HUES64 (cell line): ENCODE measurements at regions not wholly inside any gene's neighbourhood (a gene's known extent, or its start where the extent isn't known, plus 50 kb on each side); places are given as distances from the start of the nearest gene placed in this dataset.

Source experiments
- H3K27ac ChIP-seq: 2 replicates; pipeline ENCODE4 v1.7.0; 2013; ENCODE audit warnings: low read depth, low read length, inconsistent platforms
- H3K27me3 ChIP-seq: 2 replicates; pipeline ENCODE4 v1.6.1; 2013; ENCODE audit warnings: mild to moderate bottlenecking, low read length; ENCODE audit not compliant: insufficient read depth
- H3K36me3 ChIP-seq: 2 replicates; pipeline ENCODE4 v1.6.1; 2013; ENCODE audit warnings: mild to moderate bottlenecking, low read length; ENCODE audit not compliant: insufficient read depth
- H3K4me1 ChIP-seq: 2 replicates; pipeline ENCODE4 v1.6.1; 2013; ENCODE audit warnings: mild to moderate bottlenecking, low read length, moderate library complexity; ENCODE audit not compliant: insufficient read depth
- H3K4me3 ChIP-seq: 2 replicates; pipeline ENCODE4 v1.5.1; 2013; ENCODE audit warnings: mild to moderate bottlenecking, low read length, moderate library complexity
- H3K9ac ChIP-seq: 2 replicates; pipeline ENCODE4 v1.6.1; 2013; ENCODE audit warnings: mild to moderate bottlenecking, low read depth, low read length
- H3K9me3 ChIP-seq: 2 replicates; pipeline ENCODE4 v1.6.1; 2013; ENCODE audit warnings: low read depth, low read length; ENCODE audit not compliant: insufficient read depth
- WGBS: fragments of 150-250, 120-280 bp; methylation state at CpG from one replicate; pipeline ENCODE4 v1.1.7; 2013; ENCODE audit warnings: missing lambda C conversion rate; 5-methylcytosine and 5-hydroxymethylcytosine counted together

GRCh38 chr2:106629981-106630380 is 142.8 kb downstream of the CD8B2 start:
- WGBS = 91% methylated on average over 3 of the region's 3 CpGs
- Histone ChIP-seq H3K4me1 (no peaks in the 10 kb centered on the region), H3K36me3 (no peaks in the 10 kb centered on the region), H3K4me3 (no peak overlapping the region), H3K9me3 (peaks cover 11% of the 10 kb centered on the region), H3K9ac (no peak overlapping the region), H3K27me3 (no peaks in the 10 kb centered on the region), H3K27ac (no peak overlapping the region)

GRCh38 chr2:106631281-106631680 is 144.1 kb downstream of the CD8B2 start:
- H3K4me3 ChIP-seq = no peak overlapping the region

GRCh38 chr2:106638043-106638442 is 150.9 kb downstream of the CD8B2 start:
- H3K4me3 ChIP-seq = no peak overlapping the region
- WGBS = no CpG with 5 or more reads among the region's 1 CpG
- no peak overlapping the region for H3K27ac ChIP-seq
- H3K4me1 ChIP-seq = no peaks in the 10 kb centered on the region
- no peaks in the 10 kb centered on the region for H3K9me3 ChIP-seq
- no peaks in the 10 kb centered on the region for H3K27me3 ChIP-seq
- H3K9ac ChIP-seq = no peak overlapping the region
- no peaks in the 10 kb centered on the region for H3K36me3 ChIP-seq

More at GRCh38 chr2:106631281-106631680, 144.1 kb downstream of the CD8B2 start:
- H3K27me3 ChIP-seq = no peaks in the 10 kb centered on the region
- no peak overlapping the region for H3K27ac ChIP-seq
- no peaks in the 10 kb centered on the region for H3K4me1 ChIP-seq
- 97% methylated on average over 1 of the region's 1 CpG for WGBS
- H3K36me3 ChIP-seq = no peaks in the 10 kb centered on the region
- no peak overlapping the region for H3K9ac ChIP-seq
- peaks cover 11% of the 10 kb centered on the region for H3K9me3 ChIP-seq

GRCh38 chr2:106638580-106638979 is 151.4 kb downstream of the CD8B2 start:
- H3K9ac ChIP-seq = no peak overlapping the region
- H3K36me3 ChIP-seq = no peaks in the 10 kb centered on the region
- no peaks in the 10 kb centered on the region for H3K4me1 ChIP-seq
- no peak overlapping the region for H3K27ac ChIP-seq
- no peak overlapping the region for H3K4me3 ChIP-seq
- H3K9me3 ChIP-seq = no peaks in the 10 kb centered on the region
- H3K27me3 ChIP-seq = no peaks in the 10 kb centered on the region

GRCh38 chr2:106642679-106643078 is 155.5 kb downstream of the CD8B2 start:
- Histone ChIP-seq H3K9me3 (no peaks in the 10 kb centered on the region), H3K4me1 (no peaks in the 10 kb centered on the region), H3K27me3 (no peaks in the 10 kb centered on the region), H3K27ac (no peak overlapping the region), H3K36me3 (no peaks in the 10 kb centered on the region), H3K9ac (no peak overlapping the region), H3K4me3 (no peak overlapping the region)

- no peaks in the 10 kb centered on the region for H3K4me1 ChIP-seq
- WGBS = 95% methylated on average over 3 of the region's 4 CpGs
Measured at GRCh38 chr2:106644623-106645022, 157.5 kb downstream of the CD8B2 start.

GRCh38 chr2:106646605-106647004 is 159.4 kb downstream of the CD8B2 start:
- no peak overlapping the region for H3K4me3 ChIP-seq
- H3K36me3 ChIP-seq = no peaks in the 10 kb centered on the region
- no peak overlapping the region for H3K9ac ChIP-seq
- no peaks in the 10 kb centered on the region for H3K4me1 ChIP-seq
- 96% methylated on average over 2 of the region's 4 CpGs for WGBS
- no peaks in the 10 kb centered on the region for H3K9me3 ChIP-seq
- no peak overlapping the region for H3K27ac ChIP-seq
- H3K27me3 ChIP-seq = no peaks in the 10 kb centered on the region

More at GRCh38 chr2:106644623-106645022, 157.5 kb downstream of the CD8B2 start:
- Histone ChIP-seq H3K36me3 (no peaks in the 10 kb centered on the region), H3K4me3 (no peak overlapping the region), H3K9me3 (no peaks in the 10 kb centered on the region), H3K27ac (no peak overlapping the region), H3K27me3 (no peaks in the 10 kb centered on the region), H3K9ac (no peak overlapping the region)

- Histone ChIP-seq H3K4me1 (no peaks in the 10 kb centered on the region), H3K4me3 (no peak overlapping the region), H3K36me3 (no peaks in the 10 kb centered on the region), H3K9ac (no peak overlapping the region), H3K27me3 (no peaks in the 10 kb centered on the region), H3K27ac (no peak overlapping the region), H3K9me3 (no peaks in the 10 kb centered on the region)
- WGBS = no CpG with 5 or more reads among the region's 1 CpG
Measured at GRCh38 chr2:106649306-106649705, 162.1 kb downstream of the CD8B2 start.

GRCh38 chr2:106653465-106653864 is 166.3 kb downstream of the CD8B2 start:
- 98% methylated on average over 6 of the region's 6 CpGs for WGBS
- H3K4me1 ChIP-seq = no peaks in the 10 kb centered on the region
- H3K36me3 ChIP-seq = no peaks in the 10 kb centered on the region
- no peaks in the 10 kb centered on the region for H3K27me3 ChIP-seq
- peaks cover 6% of the 10 kb centered on the region; the same call in 1 of the 2 replicates for H3K9me3 ChIP-seq
- no peak overlapping the region for H3K9ac ChIP-seq
- H3K4me3 ChIP-seq = no peak overlapping the region
- no peak overlapping the region for H3K27ac ChIP-seq

GRCh38 chr2:106658616-106659015 is 171.5 kb downstream of the CD8B2 start:
- Histone ChIP-seq H3K4me1 (no peaks in the 10 kb centered on the region), H3K4me3 (no peak overlapping the region), H3K9ac (no peak overlapping the region), H3K9me3 (peaks cover 6% of the 10 kb centered on the region; the same call in 1 of the 2 replicates), H3K27ac (no peak overlapping the region), H3K27me3 (no peaks in the 10 kb centered on the region), H3K36me3 (no peaks in the 10 kb centered on the region)
- 94% methylated on average over 3 of the region's 4 CpGs for WGBS

GRCh38 chr2:106664669-106665068 is 177.5 kb downstream of the CD8B2 start:
- no peak overlapping the region for H3K9ac ChIP-seq
- H3K36me3 ChIP-seq = no peaks in the 10 kb centered on the region
- peaks cover 23% of the 10 kb centered on the region for H3K9me3 ChIP-seq
- no peaks in the 10 kb centered on the region for H3K27me3 ChIP-seq
- 98% methylated on average over 3 of the region's 3 CpGs for WGBS
- H3K4me1 ChIP-seq = no peaks in the 10 kb centered on the region
- H3K27ac ChIP-seq = no peak overlapping the region
- no peak overlapping the region for H3K4me3 ChIP-seq

GRCh38 chr2:106667478-106668070 is 180.4 kb downstream of the CD8B2 start:
- Histone ChIP-seq H3K9me3 (peaks cover 40% of the 10 kb centered on the region), H3K4me3 (no peak overlapping the region), H3K4me1 (no peaks in the 10 kb centered on the region), H3K36me3 (no peaks in the 10 kb centered on the region), H3K27me3 (no peaks in the 10 kb centered on the region), H3K27ac (no peak overlapping the region), H3K9ac (no peak overlapping the region)
- WGBS = 100% methylated on average over 2 of the region's 2 CpGs
